ENCODE measurements at regions not wholly inside any gene's neighbourhood (a gene's known extent, or its start where the extent isn't known, plus 50 kb on each side); places are given as distances from the start of the nearest gene placed in this dataset.
"Not testable (repeated sequence)": the region's sequence is repeated elsewhere in the genome, so short reads cannot be mapped to it uniquely, and the experiment has no call there.

- Histone ChIP-seq H3K4me3 (ENCODE audit: low read length) (no peak overlapping the region), H3K9me3 (ENCODE audit: insufficient read depth, low read length) (no peaks in the 10 kb centered on the region), H4K20me1 (ENCODE audit: insufficient read depth, low read length) (no peaks in the 10 kb centered on the region), H3K27me3 (ENCODE audit: low read depth, low read length) (no peaks in the 10 kb centered on the region), H3K27ac (ENCODE audit: low read length) (no peak overlapping the region), H3K4me1 (ENCODE audit: low read length) (no peaks in the 10 kb centered on the region), H3K79me2 (ENCODE audit: low read length) (no peaks in the 10 kb centered on the region), H3K36me3 (replicated peaks; ENCODE audit: low read depth, low read length) (no peaks in the 10 kb centered on the region), H3K4me2 (ENCODE audit: low read length) (no peak overlapping the region), H2AFZ (ENCODE audit: low read depth, low read length) (no peak overlapping the region), H3K9ac (ENCODE audit: low read length) (no peak overlapping the region)
- no peak for TF ChIP-seq EZH2phosphoT487 (IDR thresholded peaks at IDR 0.05; ENCODE audit: low read depth)
Observed at GRCh38 chr3:101117465-101117864, 124.2 kb upstream of the ABI3BP start.

- H2AFZ ChIP-seq (ENCODE audit: low read depth, low read length); H3K36me3 ChIP-seq (replicated peaks; ENCODE audit: low read depth, low read length); H3K27ac ChIP-seq (ENCODE audit: low read length); H3K4me2 ChIP-seq (ENCODE audit: low read length); H3K9me3 ChIP-seq (ENCODE audit: insufficient read depth, low read length); H3K4me3 ChIP-seq (ENCODE audit: low read length); H3K4me1 ChIP-seq (ENCODE audit: low read length); H3K9ac ChIP-seq (ENCODE audit: low read length); H3K79me2 ChIP-seq (ENCODE audit: low read length); H3K27me3 ChIP-seq (ENCODE audit: low read depth, low read length); H4K20me1 ChIP-seq (ENCODE audit: insufficient read depth, low read length): not testable (repeated sequence)
Observed at GRCh38 chr3:101110295-101110694, 117.1 kb upstream of the ABI3BP start.

GRCh38 chr3:101104321-101104720 lies 111.1 kb upstream of the ABI3BP start:
- Histone ChIP-seq H3K4me1 (ENCODE audit: low read length) (no peaks in the 10 kb centered on the region), H3K4me3 (ENCODE audit: low read length) (no peak overlapping the region), H3K4me2 (ENCODE audit: low read length) (no peak overlapping the region), H3K27me3 (ENCODE audit: low read depth, low read length) (0 out of 2 replicates have a peak, but pooled peaks cover 2% of the 10 kb centered on the region), H3K36me3 (replicated peaks; ENCODE audit: low read depth, low read length) (no peaks in the 10 kb centered on the region), H4K20me1 (ENCODE audit: insufficient read depth, low read length) (no peaks in the 10 kb centered on the region), H3K27ac (ENCODE audit: low read length) (no peak overlapping the region), H3K9ac (ENCODE audit: low read length) (no peak overlapping the region), H3K79me2 (ENCODE audit: low read length) (no peaks in the 10 kb centered on the region), H2AFZ (ENCODE audit: low read depth, low read length) (no peak overlapping the region), H3K9me3 (ENCODE audit: insufficient read depth, low read length) (no peaks in the 10 kb centered on the region)
- no peak for TF ChIP-seq CTCF (IDR thresholded peaks at IDR 0.05; ENCODE audit: low read depth, low read length)
- TF ChIP-seq EZH2phosphoT487 (IDR thresholded peaks at IDR 0.05; ENCODE audit: low read depth) = no peak

GRCh38 chr3:101102678-101103296 lies 109.6 kb upstream of the ABI3BP start:
- H3K9me3 ChIP-seq (ENCODE audit: insufficient read depth, low read length) = no peaks in the 10 kb centered on the region
- H3K27ac ChIP-seq (ENCODE audit: low read length) = no peak overlapping the region
- H3K9ac ChIP-seq (ENCODE audit: low read length) = no peak overlapping the region
- no peaks in the 10 kb centered on the region for H4K20me1 ChIP-seq (ENCODE audit: insufficient read depth, low read length)
- TF ChIP-seq CTCF (IDR thresholded peaks at IDR 0.05; ENCODE audit: low read depth, low read length) (no peak), EZH2phosphoT487 (IDR thresholded peaks at IDR 0.05; ENCODE audit: low read depth) (no peak)
- H3K4me2 ChIP-seq (ENCODE audit: low read length) = no peak overlapping the region
- H3K79me2 ChIP-seq (ENCODE audit: low read length) = no peaks in the 10 kb centered on the region
- peaks cover 7% of the 10 kb centered on the region; the same call in 1 of the 2 replicates for H3K27me3 ChIP-seq (ENCODE audit: low read depth, low read length)
- H3K36me3 ChIP-seq (replicated peaks; ENCODE audit: low read depth, low read length) = no peaks in the 10 kb centered on the region
- no peaks in the 10 kb centered on the region for H3K4me1 ChIP-seq (ENCODE audit: low read length)
- no peak overlapping the region for H3K4me3 ChIP-seq (ENCODE audit: low read length)
- no peak overlapping the region for H2AFZ ChIP-seq (ENCODE audit: low read depth, low read length)

- peaks cover 7% of the 10 kb centered on the region; the same call in 1 of the 2 replicates for H3K27me3 ChIP-seq (ENCODE audit: low read depth, low read length)
- H3K27ac ChIP-seq (ENCODE audit: low read length) = no peak overlapping the region
- H2AFZ ChIP-seq (ENCODE audit: low read depth, low read length) = no peak overlapping the region
- no peaks in the 10 kb centered on the region for H3K79me2 ChIP-seq (ENCODE audit: low read length)
- TF ChIP-seq CTCF (IDR thresholded peaks at IDR 0.05; ENCODE audit: low read depth, low read length) (no peak), EZH2phosphoT487 (IDR thresholded peaks at IDR 0.05; ENCODE audit: low read depth) (no peak)
- H3K4me3 ChIP-seq (ENCODE audit: low read length) = no peak overlapping the region
- H3K9me3 ChIP-seq (ENCODE audit: insufficient read depth, low read length) = no peaks in the 10 kb centered on the region
- H3K4me2 ChIP-seq (ENCODE audit: low read length) = no peak overlapping the region
- no peaks in the 10 kb centered on the region for H3K4me1 ChIP-seq (ENCODE audit: low read length)
- no peak overlapping the region for H3K9ac ChIP-seq (ENCODE audit: low read length)
- H4K20me1 ChIP-seq (ENCODE audit: insufficient read depth, low read length) = no peaks in the 10 kb centered on the region
- H3K36me3 ChIP-seq (replicated peaks; ENCODE audit: low read depth, low read length) = no peaks in the 10 kb centered on the region
Observed at GRCh38 chr3:101100361-101101009, 107.3 kb upstream of the ABI3BP start.

All from OCI-LY3 (cell line).